OCI-LY3 (cell line): ENCODE measurements at regions not wholly inside any gene's neighbourhood (a gene's known extent, or its start where the extent isn't known, plus 50 kb on each side); places are given as distances from the start of the nearest gene placed in this dataset.

Experiments
- CTCF ChIP-seq: fragments of 200-600, 300-600 bp; sonication (generic); IDR thresholded peaks from 2 replicates; pipeline ENCODE4 v1.5.1; 2014; ENCODE audit warnings: antibody characterized with exemption, low read length, low read depth
- EZH2phosphoT487 ChIP-seq: fragments of 200-600 bp; shearing (Covaris generic); IDR thresholded peaks from 2 replicates; pipeline ENCODE4 v1.6.1; 2018; ENCODE audit warnings: antibody characterized with exemption, mixed run types, low read depth

GRCh38 chr4:63728480-63729177 is 680.6 kb downstream of the TECRL start:
- TF ChIP-seq CTCF (no peak), EZH2phosphoT487 (no peak)
